ENCODE measurements at regions not wholly inside any gene's neighbourhood (a gene's known extent, or its start where the extent isn't known, plus 50 kb on each side); places are given as distances from the start of the nearest gene placed in this dataset.

GRCh38 chr3:127092776-127093175 lies 100.2 kb upstream of the PRR23E start (continued):
- TF ChIP-seq USF2 (IDR thresholded peaks at IDR 0.05; ENCODE audit: low read depth, low read length) (no peak), USF2 (CRISPR knock-in tag; IDR thresholded peaks at IDR 0.05; ENCODE audit: borderline replicate concordance) (peak; percentile 69; the same call in 1 of the 2 replicates), SNRNP70 (IDR thresholded peaks at IDR 0.05; ENCODE audit: low read depth, low read length) (no peak), ZSCAN25 (CRISPR knock-in tag; IDR thresholded peaks at IDR 0.05) (peak; percentile 94), ZNF674 (CRISPR knock-in tag; IDR thresholded peaks at IDR 0.05; ENCODE audit: low read depth) (no peak), GABPA (IDR thresholded peaks at IDR 0.05; ENCODE audit: low read depth, low read length) (no peak), GABPA (CRISPR knock-in tag; IDR thresholded peaks at IDR 0.05; ENCODE audit: low read depth) (no peak), KDM4B (CRISPR knock-in tag; IDR thresholded peaks at IDR 0.05) (no peak), SP5 (CRISPR knock-in tag; IDR thresholded peaks at IDR 0.05; ENCODE audit: borderline replicate concordance, low read depth) (no peak), ZNF770 (CRISPR knock-in tag; IDR thresholded peaks at IDR 0.05) (peak; percentile 30; the same call in 1 of the 2 replicates), ZNF687 (CRISPR knock-in tag; IDR thresholded peaks at IDR 0.05) (peak; percentile 42), SALL1 (CRISPR knock-in tag; IDR thresholded peaks at IDR 0.05) (0 out of 2 replicates have a peak, but pooled peaks have one; percentile 10), NR0B2 (CRISPR knock-in tag; IDR thresholded peaks at IDR 0.05) (no peak), ZBTB7A (CRISPR knock-in tag; IDR thresholded peaks at IDR 0.05) (0 out of 2 replicates have a peak, but pooled peaks have one; percentile 17), TFAP4 (IDR thresholded peaks at IDR 0.05; ENCODE audit: borderline replicate concordance, low read depth) (peak; percentile 58; the same call in 1 of the 2 replicates)
